Fibroblast of skin of scalp (primary cell): ENCODE measurements at regions not wholly inside any gene's neighbourhood (a gene's known extent, or its start where the extent isn't known, plus 50 kb on each side); places are given as distances from the start of the nearest gene placed in this dataset.

ENCODE experiments used
- DNase-seq: peaks from one replicate; pipeline ENCODE4 v3.0.0-alpha.2; 2013

DNA sequence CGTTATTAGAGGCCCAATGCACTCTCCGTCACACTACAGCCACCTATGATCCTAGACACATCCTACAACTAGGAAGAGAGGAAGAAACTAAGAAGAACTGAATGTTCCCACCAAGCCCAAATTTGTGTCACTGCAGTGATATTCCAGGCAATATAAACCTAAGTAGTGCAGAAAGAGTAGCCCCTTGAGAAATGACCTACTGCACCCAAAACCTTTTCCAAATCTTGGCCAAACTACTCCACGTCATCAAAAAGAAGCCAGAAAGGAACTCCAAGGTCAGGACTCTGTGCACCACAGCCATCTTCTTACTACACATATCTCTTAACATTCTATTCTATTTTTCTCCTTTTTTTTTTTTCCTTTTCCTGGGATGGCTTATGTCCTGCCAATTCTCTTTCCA, 60.2 kb downstream of the ADAMTS1 start:
- no peak for DNase-seq

DNA sequence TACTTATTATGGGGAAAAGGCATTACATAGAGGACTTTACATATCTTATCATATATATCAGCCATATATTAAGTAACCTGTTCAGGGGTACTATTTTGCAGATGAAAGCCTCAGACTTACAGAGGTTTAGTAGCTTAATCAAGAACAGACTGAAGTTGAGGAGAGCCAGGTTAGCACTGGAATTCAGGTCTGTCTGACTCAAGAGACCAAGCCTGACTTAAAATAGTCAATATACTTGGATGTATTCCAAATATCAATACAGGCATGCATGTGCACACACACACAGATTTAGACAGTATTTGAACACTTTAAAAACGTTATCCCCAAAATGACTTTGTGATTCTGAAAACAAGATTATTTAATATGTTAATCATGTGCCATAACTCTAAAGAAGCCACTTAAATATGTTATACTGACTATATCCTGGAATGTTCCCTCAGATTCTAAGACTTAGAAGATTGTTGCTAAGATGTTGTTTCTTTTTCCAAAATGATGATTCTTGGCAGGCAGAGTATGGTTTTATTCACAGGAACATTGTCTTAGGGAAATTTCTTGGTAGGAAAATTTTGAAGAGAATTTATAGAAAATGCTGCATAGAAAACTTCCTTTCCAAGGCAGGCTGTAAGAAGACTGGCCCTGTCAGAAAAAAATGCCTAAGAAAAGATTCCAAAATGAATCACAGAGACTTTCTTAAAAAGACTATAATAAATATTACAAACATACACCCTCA, 61.6 kb downstream of the ADAMTS1 start:
- DNase-seq = no peak

DNA sequence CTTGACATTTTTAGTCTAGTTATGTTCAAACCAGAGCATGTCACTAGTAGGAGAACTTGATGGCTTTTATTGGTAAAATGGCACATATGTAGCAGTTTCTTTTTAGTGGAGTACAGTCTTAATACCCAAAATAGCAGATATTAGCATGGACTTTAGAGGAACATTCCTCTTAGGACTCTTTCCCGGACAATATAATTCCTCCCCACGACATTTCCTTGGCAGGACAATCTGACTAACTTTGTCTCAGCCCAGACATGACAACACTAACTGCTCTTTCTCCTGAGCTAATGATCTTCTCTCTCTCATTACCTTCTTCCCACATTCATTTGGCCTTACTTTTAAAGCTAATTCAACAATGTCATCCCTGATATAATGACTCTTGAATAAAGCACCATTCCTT, 62.5 kb downstream of the ADAMTS1 start:
- no peak for DNase-seq

DNA sequence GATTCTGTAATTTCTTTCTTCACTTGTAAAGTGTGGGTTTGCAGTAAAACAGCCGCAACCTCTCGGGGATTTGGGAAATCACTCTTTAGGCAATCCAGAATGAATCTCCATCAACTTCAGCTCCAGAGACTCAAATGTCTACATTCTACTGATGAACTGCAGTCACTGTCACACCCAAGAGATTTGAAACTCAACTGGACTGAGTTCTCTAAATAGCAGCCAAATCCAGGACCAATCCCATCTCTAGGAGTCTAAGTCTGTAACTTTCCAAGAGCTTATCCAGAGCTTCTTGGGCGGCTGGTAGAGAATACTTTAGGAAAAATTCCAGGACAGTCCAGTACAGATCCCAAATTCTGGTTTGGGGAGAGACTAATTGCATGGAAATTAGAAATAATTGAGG, 62.9 kb downstream of the ADAMTS1 start:
- no peak for DNase-seq

DNA sequence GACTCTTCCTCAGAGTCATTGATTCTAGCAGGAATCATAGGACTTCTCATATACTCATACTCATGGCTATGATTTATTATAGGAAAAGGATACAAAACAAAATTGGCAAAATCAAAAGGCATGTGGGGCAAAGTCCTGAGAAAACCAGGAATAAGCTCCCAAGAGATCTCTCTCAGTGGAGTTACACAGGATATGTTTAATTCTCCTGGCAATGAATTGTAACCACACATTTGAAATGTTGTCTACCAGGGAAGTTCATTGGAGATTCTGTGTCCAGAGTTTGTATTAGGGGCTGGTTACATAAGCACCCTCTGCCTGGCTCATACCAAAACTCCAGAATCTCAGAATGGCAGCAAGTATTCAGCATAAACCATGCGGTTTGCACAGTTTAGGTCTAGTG, 63.9 kb downstream of the ADAMTS1 start:
- no peak for DNase-seq

DNA sequence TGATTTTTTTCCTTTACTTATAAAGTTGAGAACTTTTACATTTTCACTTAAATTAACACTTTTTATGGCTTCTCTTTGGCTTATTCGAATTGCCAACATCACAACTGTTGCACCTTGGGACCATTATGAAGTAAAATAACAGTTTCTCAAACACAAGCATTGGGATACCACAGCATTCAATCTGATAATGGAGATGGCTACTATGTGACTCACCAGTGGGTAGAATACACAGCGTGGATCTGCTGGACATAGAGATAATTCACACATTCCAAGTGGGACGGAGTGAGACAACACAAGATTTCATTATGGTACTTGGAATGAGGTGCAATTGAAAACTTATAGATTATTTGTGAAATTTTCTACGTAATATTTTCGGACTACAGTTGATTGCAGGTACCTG, 68.0 kb downstream of the ADAMTS1 start:
- DNase-seq = no peak

DNA sequence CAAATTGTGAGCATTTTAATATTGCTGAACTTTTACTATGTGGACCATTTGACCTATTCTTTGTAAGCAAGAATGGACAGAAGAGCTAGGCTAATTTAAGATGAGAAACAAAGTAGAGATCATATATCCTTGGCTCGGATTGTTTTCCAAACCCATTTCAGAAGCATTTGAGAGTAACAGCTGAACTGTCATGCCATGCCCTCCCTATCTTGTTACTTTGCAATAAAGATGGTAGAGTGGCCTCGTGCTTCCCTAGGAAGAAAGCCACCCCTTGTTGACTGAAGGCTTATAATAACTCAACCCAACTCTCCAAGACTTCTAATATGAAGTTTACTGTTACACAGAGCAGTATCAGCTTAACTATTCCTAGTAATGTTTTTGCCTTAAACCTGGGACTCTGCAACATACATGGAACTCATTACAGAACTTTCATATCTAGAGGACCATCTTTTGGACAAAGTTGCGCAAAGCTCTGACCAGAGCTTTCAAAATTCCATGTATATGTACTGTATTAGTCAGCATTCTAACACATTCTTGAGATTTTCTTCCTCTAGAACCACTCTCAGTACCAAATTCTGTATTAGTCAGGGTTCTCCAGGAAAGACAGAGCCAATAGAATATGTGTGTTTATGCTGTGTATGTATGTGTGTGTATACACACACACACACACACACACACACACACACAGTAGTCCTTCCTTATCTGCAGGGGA, 68.7 kb downstream of the ADAMTS1 start:
- peak; percentile 81 for DNase-seq

DNA sequence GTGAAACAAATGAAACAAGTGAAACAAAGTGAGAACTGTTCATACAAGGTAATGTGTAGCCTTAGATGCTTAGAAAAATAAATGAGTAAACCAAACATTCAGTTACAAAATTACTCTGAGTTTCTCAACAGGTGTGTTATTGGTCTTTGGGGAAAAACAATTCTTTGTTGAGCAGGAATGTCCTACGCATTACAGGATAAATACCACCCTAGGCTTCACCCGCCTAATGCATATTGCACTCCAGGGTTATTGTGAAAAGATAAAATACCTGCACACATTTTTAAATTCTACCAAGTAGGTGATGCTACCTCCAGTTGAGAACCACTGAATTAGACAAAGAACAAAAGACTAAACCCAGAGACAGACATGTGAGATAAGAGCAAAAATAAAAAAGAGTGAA, 72.2 kb downstream of the ADAMTS1 start:
- no peak for DNase-seq

DNA sequence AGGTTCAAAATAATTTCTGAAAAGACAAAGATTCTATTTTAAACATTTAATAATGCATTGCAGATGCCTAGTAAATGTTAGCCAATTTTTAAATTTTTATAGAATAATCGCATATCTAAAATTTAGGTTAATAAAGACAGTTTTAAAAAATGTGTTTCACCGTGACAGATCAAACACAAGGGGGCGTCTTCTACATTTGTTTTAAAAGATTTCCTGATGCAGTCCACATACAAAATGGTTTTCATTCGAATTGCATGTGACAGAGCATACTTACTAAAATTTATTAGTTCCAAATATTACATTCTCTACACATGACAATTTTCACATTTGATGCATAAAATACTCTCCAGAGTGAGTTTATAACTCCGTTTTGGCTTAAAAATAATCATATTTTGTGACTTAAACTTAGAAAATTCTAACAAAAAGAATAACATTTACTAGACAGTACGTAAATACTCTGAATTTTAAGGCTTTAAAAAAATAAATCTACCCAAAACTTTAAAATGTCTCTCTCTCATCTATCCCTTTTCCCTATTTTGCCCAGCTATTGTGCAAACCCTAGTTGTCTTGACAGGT, 75.5 kb downstream of the ADAMTS1 start:
- DNase-seq = peak; percentile 73

DNA sequence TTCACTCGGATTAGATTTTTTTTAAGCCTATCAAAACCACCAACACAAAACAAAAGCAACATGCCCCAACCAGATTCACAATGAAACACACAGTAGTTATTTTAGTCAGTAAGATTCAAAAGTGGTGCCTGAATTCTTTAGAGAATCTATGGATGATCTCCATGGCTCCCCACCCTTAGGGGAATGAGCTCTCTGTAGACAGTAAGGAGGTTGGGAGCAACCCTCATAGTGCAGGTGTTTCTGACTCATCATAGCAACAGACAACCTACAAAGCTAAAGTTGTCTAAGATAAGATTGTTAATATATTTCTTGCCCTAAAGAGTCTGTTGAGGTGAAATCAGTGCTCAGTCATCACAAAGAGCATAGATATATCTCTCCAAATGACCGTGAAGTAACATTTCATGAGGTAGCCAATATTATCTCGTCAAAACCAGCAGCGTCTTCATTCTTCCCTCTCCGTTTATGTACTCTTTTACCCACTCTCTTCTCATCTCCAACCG, 78.3 kb downstream of the ADAMTS1 start:
- DNase-seq = no peak

DNA sequence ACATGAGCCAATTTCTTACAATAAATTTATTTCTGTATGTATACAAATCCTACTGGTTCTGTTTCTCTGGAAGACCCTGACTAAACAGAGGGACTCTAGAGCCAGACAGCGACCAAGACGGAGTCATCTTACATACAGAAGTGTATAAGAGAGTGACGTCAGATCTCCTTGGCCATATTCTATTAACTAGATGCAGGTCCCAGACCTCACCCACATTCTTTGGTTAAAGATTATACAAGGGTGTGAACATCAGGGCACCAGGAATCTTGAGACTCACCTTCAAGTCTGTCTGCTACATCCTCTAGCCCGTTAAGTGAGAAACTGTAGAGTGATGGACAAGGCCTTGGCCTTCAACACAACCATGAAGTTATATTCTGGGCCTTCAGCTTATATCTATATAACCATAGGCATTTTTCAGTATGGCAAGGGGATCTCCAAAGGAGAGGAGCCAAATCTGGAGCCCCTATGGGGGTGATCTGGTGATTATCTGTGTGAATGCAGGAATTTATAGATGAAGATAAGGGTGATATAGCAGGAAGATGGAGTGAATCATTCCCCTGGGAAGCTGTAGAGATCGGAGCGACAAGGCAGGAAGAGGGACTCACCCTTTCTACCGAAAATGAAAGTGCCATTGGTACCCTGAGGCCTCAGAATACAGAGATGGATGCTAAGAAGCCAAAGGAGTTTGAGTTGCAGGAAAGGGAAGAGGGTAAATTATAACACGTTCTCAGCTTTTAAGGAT, 83.9 kb downstream of the ADAMTS1 start:
- DNase-seq = no peak

DNA sequence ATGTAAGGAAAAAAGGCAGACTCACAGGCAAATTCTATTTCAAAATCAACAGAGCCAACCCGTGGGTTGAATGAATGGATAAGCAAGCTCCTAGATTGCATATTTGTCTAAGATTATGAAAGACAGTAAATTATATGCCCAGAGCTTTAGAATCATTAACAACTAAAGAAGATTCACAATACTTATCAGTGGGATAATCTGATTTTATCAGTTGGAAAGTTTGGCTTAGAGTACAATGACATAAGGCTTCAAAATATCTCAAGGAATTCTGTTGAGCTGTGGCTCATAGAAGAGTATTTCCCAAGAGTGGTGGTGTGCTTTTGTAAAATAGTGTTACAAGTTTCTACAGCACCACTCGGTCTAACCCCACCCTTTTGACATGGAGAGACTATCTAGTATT, 85.5 kb downstream of the ADAMTS1 start:
- DNase-seq = peak; percentile 25

DNA sequence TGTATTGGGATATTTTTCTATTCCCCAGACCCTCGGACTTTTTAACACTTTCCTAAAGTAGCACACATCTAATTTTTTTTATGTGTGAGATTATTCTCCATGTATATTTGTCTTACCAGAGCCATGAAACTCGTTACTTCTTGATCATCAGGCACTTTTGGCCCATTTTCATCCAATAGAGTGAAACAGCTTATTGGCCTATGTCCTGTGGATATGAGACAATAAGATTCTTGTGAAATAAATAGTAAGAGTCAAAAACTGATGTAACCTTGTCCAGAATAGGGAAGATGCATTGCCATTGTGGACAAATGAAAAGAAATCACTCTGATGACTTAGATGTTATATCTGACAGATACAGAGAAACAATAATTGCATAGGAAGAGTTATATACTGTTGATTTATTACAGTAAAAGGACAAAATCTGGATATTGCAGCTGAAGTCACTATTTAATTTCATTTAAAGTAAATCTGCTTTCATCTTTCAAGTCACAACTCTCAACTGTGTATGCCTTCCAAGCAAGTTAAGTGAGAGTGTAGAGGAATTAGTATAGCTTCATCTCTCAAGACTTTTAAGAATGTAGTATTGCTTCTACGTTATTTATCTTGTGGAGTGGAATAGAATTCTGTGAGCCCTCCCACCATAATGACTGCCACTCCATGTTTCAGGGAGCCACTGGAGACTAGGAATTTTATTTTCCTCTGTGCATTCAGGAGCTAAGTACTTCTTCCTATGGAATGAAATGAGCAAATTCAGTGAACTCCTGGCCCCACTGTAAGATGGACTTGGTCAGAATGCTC, 86.9 kb downstream of the ADAMTS1 start:
- DNase-seq = peak; percentile 64

DNA sequence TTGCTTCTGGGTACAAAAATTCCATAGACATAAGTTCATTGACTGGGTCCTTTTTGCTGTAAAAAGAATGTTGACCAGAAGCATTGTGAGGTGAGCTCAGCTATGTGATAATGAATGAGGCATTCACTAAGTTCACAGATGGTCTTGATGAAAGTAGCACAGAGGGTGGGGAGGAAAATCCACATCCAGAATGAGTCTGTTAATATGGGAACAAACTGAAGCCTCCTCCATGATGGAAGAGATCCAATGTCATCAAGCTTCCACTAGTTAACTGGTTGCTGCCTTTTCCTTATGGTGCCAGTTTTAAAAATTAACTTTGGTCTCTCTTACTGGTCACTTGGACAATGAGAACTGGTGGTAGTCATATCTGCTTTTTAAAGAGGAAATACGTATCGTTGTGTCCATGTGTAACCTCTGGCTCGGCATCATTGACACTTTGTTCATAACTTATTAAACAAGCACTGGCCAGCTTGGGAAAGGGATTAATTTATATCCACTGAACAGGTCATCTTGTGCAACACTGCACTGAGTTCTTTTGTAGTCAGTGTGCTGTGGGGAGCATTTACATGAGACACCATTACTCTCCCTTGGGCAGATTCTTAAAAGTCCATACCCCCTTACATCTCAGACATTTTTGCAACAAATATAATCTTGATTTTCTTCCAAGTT, 88.6 kb downstream of the ADAMTS1 start:
- peak; percentile 96 for DNase-seq

DNA sequence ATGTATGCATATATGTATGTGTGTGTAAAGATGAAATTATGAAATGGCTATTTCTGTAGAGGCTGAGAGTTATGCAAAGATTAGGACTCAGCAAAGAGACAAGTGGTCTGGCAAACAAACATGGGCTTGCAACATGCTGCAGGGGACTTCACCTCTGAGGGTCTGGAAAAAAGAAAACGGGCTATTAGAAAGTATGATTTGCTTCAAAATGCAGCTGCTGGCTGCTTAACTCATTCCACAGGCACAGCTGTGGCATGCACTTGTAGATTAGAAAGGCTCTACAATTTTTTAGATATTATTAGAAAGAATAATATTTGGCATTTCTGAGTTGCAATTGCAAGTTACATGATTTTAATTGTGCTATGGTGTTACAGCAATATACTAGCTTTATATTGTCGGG, 90.4 kb downstream of the ADAMTS1 start:
- DNase-seq = no peak

DNA sequence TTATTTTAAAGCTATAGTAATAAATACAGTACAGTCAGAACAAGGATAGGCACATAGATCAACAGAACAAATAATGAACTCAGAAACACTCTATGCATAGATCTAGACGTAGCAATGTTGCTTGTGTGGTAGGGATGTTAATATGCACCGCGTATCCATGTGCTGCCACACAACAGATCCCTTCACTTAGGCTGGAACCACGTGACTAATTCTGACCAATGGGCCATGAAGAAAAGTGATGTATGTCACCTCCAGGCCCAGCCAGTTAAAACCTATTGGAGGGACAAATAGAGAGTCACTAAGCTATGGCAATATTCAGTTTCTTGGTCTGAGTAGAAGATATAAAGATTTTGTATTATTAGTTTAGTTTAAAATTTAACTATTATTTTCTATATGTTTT, 91.4 kb downstream of the ADAMTS1 start:
- peak; percentile 62 for DNase-seq

DNA sequence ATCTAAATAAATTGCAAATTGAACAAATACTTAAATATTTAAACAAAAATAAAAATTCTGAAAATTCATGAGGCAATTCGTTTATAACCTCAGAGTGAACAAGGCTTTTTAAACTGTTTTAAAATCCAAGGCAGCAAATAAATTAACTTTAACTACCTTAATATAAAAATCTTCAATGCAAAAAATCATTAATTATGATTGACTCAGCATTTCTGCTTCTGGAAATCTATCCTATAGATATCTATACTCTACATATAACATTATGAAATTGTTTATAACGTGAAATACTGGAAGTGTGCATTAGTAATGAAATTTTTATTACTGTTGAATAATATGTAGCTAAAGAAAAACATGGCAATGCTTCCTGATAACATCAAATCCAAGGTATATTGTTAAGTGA, 92.4 kb downstream of the ADAMTS1 start:
- DNase-seq = no peak

DNA sequence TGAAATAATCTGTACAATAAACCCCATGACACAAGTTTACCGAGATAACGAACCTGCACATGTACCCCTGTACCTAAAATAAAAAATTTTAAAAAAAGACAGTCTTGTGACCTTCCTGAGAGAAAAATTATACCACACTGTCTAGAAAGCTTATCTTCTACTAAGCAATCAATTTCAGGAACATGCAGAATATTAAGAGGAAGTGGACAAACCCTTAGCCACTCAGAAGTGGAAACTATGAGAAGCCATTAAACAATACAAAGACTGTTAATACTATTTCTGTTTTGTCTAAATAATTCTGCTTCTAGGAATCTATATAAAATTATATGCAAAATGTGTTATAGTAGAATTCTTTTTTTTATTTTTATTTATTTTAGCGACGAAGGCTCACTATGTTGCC, 93.9 kb downstream of the ADAMTS1 start:
- DNase-seq = no peak

DNA sequence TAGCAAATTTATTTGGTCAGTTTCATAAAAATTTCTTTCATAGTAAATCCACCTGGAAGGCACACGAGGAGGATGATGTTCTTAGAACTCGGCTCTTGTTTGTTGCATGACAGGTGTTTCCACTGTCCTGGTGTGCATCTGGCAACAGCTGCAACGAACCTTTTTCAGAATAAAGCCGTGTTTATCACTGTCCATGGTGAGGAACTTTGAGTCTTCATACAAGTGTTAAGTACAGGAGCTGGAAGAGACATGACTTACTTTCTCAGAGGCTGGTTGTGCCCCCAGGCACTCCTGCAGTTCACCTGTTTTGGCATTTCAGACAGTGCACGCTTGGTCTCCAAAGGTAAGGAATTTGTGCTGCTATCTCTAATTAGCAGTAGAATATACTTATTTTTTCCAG, 97.1 kb downstream of the ADAMTS1 start:
- no peak for DNase-seq

DNA sequence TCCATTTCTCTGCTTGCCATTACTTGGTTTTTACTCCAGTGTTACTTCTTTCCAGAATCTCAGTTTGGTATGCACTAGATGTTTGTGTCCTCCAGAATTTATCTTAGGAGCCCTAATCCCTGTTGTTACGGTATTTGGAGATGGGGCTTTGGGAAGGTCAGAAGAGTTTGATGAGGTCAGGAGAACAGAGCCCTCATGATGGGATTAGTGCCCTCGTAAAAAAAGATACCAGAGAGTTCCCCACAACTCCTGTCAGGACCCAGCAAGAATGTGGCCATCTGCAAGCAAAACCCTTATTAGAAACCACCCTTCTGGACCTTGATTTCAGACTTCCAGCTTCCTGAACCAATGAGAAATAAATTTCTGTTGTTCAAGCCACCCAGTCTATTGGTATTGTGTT, 98.0 kb downstream of the ADAMTS1 start:
- no peak for DNase-seq

DNA sequence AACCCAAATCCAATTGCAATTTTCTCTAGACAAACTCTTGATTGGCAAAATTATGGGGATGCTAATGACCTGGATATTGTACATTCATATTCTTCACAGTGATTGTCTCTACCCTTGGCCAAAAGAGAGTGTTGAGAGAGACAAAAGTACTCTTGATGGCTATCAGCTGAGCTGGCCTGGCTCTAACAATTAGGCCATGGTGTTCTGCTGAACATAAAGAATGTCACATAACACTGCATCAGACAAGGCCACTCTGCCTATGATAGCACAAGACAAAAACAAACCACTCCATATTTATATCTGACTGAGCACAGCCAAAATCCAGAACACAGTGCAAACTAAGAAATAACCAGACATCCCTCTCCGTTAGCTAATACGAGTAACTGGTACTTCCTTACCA, 101.7 kb downstream of the ADAMTS1 start:
- DNase-seq = no peak

DNA sequence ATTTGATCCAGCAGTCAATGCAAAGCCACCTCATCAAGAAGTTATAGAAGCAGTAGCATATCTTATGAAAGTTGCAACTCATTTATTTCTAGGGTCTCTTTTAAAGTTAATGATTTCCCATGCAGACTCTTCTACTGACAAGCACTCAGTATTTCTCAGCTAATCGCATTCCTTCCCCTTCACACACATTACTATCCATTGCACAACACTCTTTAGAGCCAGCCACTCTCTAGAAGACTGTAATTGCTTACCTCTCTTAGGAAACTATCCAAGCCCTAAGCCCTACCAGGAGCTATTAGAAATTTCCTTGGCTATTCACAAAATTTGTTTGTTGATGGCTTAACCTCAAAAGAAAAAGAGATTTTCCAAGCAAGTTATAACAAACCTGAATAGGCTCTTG, 106.0 kb downstream of the ADAMTS1 start:
- DNase-seq = no peak
